Activated gamma-delta T cell treated with Interleukin-2 at 50 U/mL for 16 hours (primary cell): ENCODE measurements at regions not wholly inside any gene's neighbourhood (a gene's known extent, or its start where the extent isn't known, plus 50 kb on each side); places are given as distances from the start of the nearest gene placed in this dataset.
"Not testable (repeated sequence)": the region's sequence is repeated elsewhere in the genome, so short reads cannot be mapped to it uniquely, and the experiment has no call there.

Experiments
- DNase-seq: peaks from one replicate; pipeline ENCODE4 v3.0.0-alpha.2; 2020

GRCh38 chr2:75871762-75872614, 161.3 kb upstream of the GCFC2 start:
- not testable (repeated sequence) for DNase-seq

- DNase-seq, result no peak
These were observed 160.0 kb upstream of the GCFC2 start for GRCh38 chr2:75870651-75871137.

- DNase-seq, result no peak
These were observed 159.4 kb upstream of the GCFC2 start for GRCh38 chr2:75870133-75870532.

GRCh38 chr2:75865702-75866101, 155.0 kb upstream of the GCFC2 start:
- DNase-seq, result no peak

- no peak for DNase-seq
These were observed 154.4 kb upstream of the GCFC2 start for GRCh38 chr2:75865083-75865482.

GRCh38 chr2:75862547-75862946, 151.8 kb upstream of the GCFC2 start:
- DNase-seq, result no peak

GRCh38 chr2:75853436-75853835, 142.7 kb upstream of the GCFC2 start:
- no peak for DNase-seq

GRCh38 chr2:75852639-75853038, 141.9 kb upstream of the GCFC2 start:
- no peak for DNase-seq

- no peak for DNase-seq
These were observed 136.0 kb upstream of the GCFC2 start for GRCh38 chr2:75846683-75847190.

GRCh38 chr2:75844651-75845050, 133.9 kb upstream of the GCFC2 start:
- DNase-seq, result no peak

GRCh38 chr2:75834588-75834987, 123.9 kb upstream of the GCFC2 start:
- DNase-seq, result not testable (repeated sequence)

- no peak for DNase-seq
These were observed 122.7 kb upstream of the GCFC2 start for GRCh38 chr2:75833386-75833785.

GRCh38 chr2:75828826-75829225, 118.1 kb upstream of the GCFC2 start:
- DNase-seq, result no peak

- DNase-seq, result not testable (repeated sequence)
These were observed 112.8 kb upstream of the GCFC2 start for GRCh38 chr2:75823515-75823914.

- no peak for DNase-seq
These were observed 111.6 kb upstream of the GCFC2 start for GRCh38 chr2:75822336-75822735.

- no peak for DNase-seq
These were observed 110.0 kb upstream of the GCFC2 start for GRCh38 chr2:75820693-75821092.

- DNase-seq, result no peak
These were observed 100.1 kb upstream of the GCFC2 start for GRCh38 chr2:75810611-75811330.

GRCh38 chr2:75808793-75809535, 98.2 kb upstream of the GCFC2 start:
- DNase-seq, result no peak

GRCh38 chr2:75807992-75808391, 97.3 kb upstream of the GCFC2 start:
- DNase-seq, result no peak

GRCh38 chr2:75801234-75801982, 90.7 kb upstream of the GCFC2 start:
- DNase-seq, result no peak

- no peak for DNase-seq
These were observed 89.7 kb upstream of the GCFC2 start for GRCh38 chr2:75800456-75800855.

GRCh38 chr2:75799859-75800258, 89.1 kb upstream of the GCFC2 start:
- no peak for DNase-seq
